ENCODE measurements at regions not wholly inside any gene's neighbourhood (a gene's known extent, or its start where the extent isn't known, plus 50 kb on each side); places are given as distances from the start of the nearest gene placed in this dataset.

GRCh38 chr14:84253326-84253725 lies 1276.6 kb upstream of the FLRT2 start:
- no peak overlapping the region for H3K4me3 ChIP-seq (ENCODE audit: control insufficient read depth, low read depth, low read length)
- DNase-seq (ENCODE audit: low read depth), result no peak
- TF ChIP-seq CTCF (IDR thresholded peaks at IDR 0.05; ENCODE audit: control insufficient read depth, insufficient read depth, low read depth, low read length, missing control alignments), result no peak

GRCh38 chr14:84254290-84254689 lies 1275.7 kb upstream of the FLRT2 start:
- no peak overlapping the region for H3K4me3 ChIP-seq (ENCODE audit: control insufficient read depth, low read depth, low read length)
- no peak for TF ChIP-seq CTCF (IDR thresholded peaks at IDR 0.05; ENCODE audit: control insufficient read depth, insufficient read depth, low read depth, low read length, missing control alignments)
- DNase-seq (ENCODE audit: low read depth), result no peak

- no peak for TF ChIP-seq CTCF (IDR thresholded peaks at IDR 0.05; ENCODE audit: control insufficient read depth, insufficient read depth, low read depth, low read length, missing control alignments)
- H3K4me3 ChIP-seq (ENCODE audit: control insufficient read depth, low read depth, low read length), result no peak overlapping the region
- DNase-seq (ENCODE audit: low read depth), result no peak
These were observed 1267.0 kb upstream of the FLRT2 start for GRCh38 chr14:84262932-84263331.

GRCh38 chr14:84272290-84272721 lies 1257.6 kb upstream of the FLRT2 start:
- no peak overlapping the region for H3K4me3 ChIP-seq (ENCODE audit: control insufficient read depth, low read depth, low read length)
- DNase-seq (ENCODE audit: low read depth), result no peak
- no peak for TF ChIP-seq CTCF (IDR thresholded peaks at IDR 0.05; ENCODE audit: control insufficient read depth, insufficient read depth, low read depth, low read length, missing control alignments)

- no peak for DNase-seq (ENCODE audit: low read depth)
- no peak for TF ChIP-seq CTCF (IDR thresholded peaks at IDR 0.05; ENCODE audit: control insufficient read depth, insufficient read depth, low read depth, low read length, missing control alignments)
- no peak overlapping the region for H3K4me3 ChIP-seq (ENCODE audit: control insufficient read depth, low read depth, low read length)
These were observed 1256.8 kb upstream of the FLRT2 start for GRCh38 chr14:84273181-84273580.

- no peak overlapping the region for H3K4me3 ChIP-seq (ENCODE audit: control insufficient read depth, low read depth, low read length)
- DNase-seq (ENCODE audit: low read depth), result no peak
- no peak for TF ChIP-seq CTCF (IDR thresholded peaks at IDR 0.05; ENCODE audit: control insufficient read depth, insufficient read depth, low read depth, low read length, missing control alignments)
These were observed 1247.3 kb upstream of the FLRT2 start for GRCh38 chr14:84282618-84283017.

- no peak for TF ChIP-seq CTCF (IDR thresholded peaks at IDR 0.05; ENCODE audit: control insufficient read depth, insufficient read depth, low read depth, low read length, missing control alignments)
- no peak for DNase-seq (ENCODE audit: low read depth)
- no peak overlapping the region for H3K4me3 ChIP-seq (ENCODE audit: control insufficient read depth, low read depth, low read length)
These were observed 1241.2 kb upstream of the FLRT2 start for GRCh38 chr14:84288781-84289180.
